ENCODE measurements at regions not wholly inside any gene's neighbourhood (a gene's known extent, or its start where the extent isn't known, plus 50 kb on each side); places are given as distances from the start of the nearest gene placed in this dataset.

DNA sequence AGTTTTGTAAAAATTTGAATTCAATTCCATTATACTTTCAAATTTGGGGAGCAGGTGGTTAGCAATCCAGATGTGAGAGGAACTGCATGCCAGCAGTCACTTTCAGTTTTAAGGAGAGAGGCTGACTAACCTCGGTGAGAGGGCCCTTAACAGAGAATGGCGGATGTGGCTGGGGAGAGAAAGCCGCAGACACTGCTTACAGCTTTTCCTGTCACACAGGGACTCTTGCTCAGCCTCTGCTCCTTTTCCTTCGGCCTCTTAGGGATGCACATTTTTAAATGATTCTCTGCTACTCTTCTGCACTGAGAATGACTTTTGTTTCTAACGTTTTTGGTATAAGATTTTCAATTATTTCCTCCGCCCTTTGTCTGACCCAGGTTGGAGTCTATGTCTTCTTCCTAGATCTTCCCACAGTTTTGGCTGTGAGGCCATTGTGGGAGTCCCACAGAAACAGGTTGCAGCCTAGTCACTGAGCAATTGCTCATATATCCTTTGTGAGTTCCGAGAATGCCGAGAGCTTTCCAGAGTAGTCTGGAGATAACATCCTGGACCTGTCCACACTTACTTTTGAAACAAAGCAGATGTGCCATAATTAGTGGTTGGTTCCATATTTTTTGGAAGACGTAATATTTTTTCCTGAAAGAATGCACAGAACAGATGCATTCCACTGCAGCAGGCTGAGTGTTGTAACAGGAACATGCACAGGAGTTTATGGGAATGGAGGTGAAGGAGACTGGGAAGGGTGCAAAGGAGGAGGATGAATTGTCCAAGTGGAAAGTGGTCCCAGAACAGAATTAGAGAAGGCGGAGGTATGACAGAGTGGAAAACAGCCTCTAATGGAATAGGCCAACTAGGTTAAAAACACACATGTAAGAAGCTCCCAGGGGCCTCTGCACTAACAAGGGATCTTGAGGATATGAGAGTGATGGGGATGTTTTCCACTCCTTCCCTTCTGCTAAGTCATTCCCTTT, 168.0 kb upstream of the ZNF32 start:
- FAIRE-seq, result no peak
- no peaks in the 10 kb centered on the region for H3K79me2 ChIP-seq (ENCODE audit: control insufficient read depth in 1 of 2, insufficient read depth in 2 of 2, low read length in 2 of 2)
- no peak for TF ChIP-seq CBX5 (IDR thresholded peaks at IDR 0.05; ENCODE audit: low read depth, low read length)
- TF ChIP-seq POLR2A (IDR thresholded peaks at IDR 0.05; ENCODE audit: control extremely low read depth in 1 of 2, low read depth in 2 of 2, low read length in 2 of 2), result no peak
- TF ChIP-seq SAP30 (IDR thresholded peaks at IDR 0.05; ENCODE audit: insufficient read depth, insufficient replicate concordance, low read length), result no peak
- TF ChIP-seq TBP (IDR thresholded peaks at IDR 0.05; ENCODE audit: low read depth, low read length), result no peak
- TF ChIP-seq SIX5 (IDR thresholded peaks at IDR 0.05; ENCODE audit: low read depth, low read length), result no peak
- TF ChIP-seq NANOG (IDR thresholded peaks at IDR 0.05; ENCODE audit: insufficient read depth, low read depth, low read length, poor library complexity, severe bottlenecking), result no peak
- no peak for TF ChIP-seq SP1 (IDR thresholded peaks at IDR 0.05; ENCODE audit: low read depth, low read length)
- no peak for TF ChIP-seq JUN (IDR thresholded peaks at IDR 0.05; ENCODE audit: low read depth, low read length)
- TF ChIP-seq KDM1A (IDR thresholded peaks at IDR 0.05; ENCODE audit: borderline replicate concordance, low read length), result no peak
- TF ChIP-seq BRCA1 (IDR thresholded peaks at IDR 0.05; ENCODE audit: low read depth, low read length), result no peak
- no peak for TF ChIP-seq CBX8 (IDR thresholded peaks at IDR 0.05; ENCODE audit: borderline replicate concordance, low read depth, low read length)
- no peak for TF ChIP-seq RBBP5 (IDR thresholded peaks at IDR 0.05; ENCODE audit: borderline replicate concordance, low read depth, low read length)
- TF ChIP-seq KDM5A (IDR thresholded peaks at IDR 0.05; ENCODE audit: low read length), result no peak
- no peak for TF ChIP-seq MAFK (IDR thresholded peaks at IDR 0.05; ENCODE audit: low read depth, low read length)

More for the DNA sequence above, 168.0 kb upstream of the ZNF32 start:
- no peaks in the 10 kb centered on the region; the same call in 1 of the 2 replicates for H3K23me2 ChIP-seq (ENCODE audit: low read depth, low read length)
- no peak overlapping the region for H3K14ac ChIP-seq (ENCODE audit: insufficient read length)
- H3K27me3 ChIP-seq (replicated peaks in 1 of 4; ENCODE audit: control insufficient read depth in 3 of 4, extremely low read depth in 1 of 4, insufficient read depth in 3 of 4, low read length in 3 of 4), result no peaks in the 10 kb centered on the region
- no peak overlapping the region for H3K4me2 ChIP-seq (ENCODE audit: insufficient read depth in 1 of 2, low read depth in 2 of 2, low read length in 2 of 2)
- H3K9me3 ChIP-seq (ENCODE audit: insufficient read depth in 2 of 2, low read depth in 1 of 2, low read length in 1 of 2), result no peaks in the 10 kb centered on the region
- DNase-seq (ENCODE audit: low read depth in 1 of 2, low spot score in 2 of 2), result no peak
- no peak overlapping the region for H3K4ac ChIP-seq (replicated peaks; ENCODE audit: insufficient read length, low read depth, low read length)
- no peak overlapping the region for H3K27ac ChIP-seq (ENCODE audit: low read depth, low read length)
- H3K18ac ChIP-seq (ENCODE audit: extremely low read depth, low read length), result no peak overlapping the region
- H2BK5ac ChIP-seq (ENCODE audit: low read depth, low read length), result no peak overlapping the region
- H3K23ac ChIP-seq (ENCODE audit: insufficient read length), result no peak overlapping the region
- H4K20me1 ChIP-seq (replicated peaks in 1 of 2; ENCODE audit: control insufficient read depth in 1 of 2, insufficient read depth in 2 of 2, low read length in 2 of 2), result no peaks in the 10 kb centered on the region
- H2BK12ac ChIP-seq (ENCODE audit: low read depth, low read length), result no peak overlapping the region
- H2BK20ac ChIP-seq (ENCODE audit: low read length), result no peak overlapping the region
- H3K9ac ChIP-seq (replicated peaks in 1 of 4; ENCODE audit: extremely low read depth in 1 of 4, low read depth in 3 of 4, low read length in 3 of 4), result no peak overlapping the region
- no peaks in the 10 kb centered on the region for H3K4me1 ChIP-seq (replicated peaks in 1 of 4; ENCODE audit: control insufficient read depth in 3 of 4, insufficient read depth in 4 of 4, low read length in 3 of 4)
- H3K56ac ChIP-seq (replicated peaks; ENCODE audit: insufficient read length, low read depth, low read length), result no peak overlapping the region
- no peak overlapping the region for H3K4me3 ChIP-seq (ENCODE audit: extremely low read depth in 1 of 4, insufficient read depth in 2 of 4, low read depth in 3 of 4, low read length in 4 of 4)
- WGBS, 2 experiments (ENCODE audit: extremely low coverage in 1 of 2, insufficient coverage in 1 of 2, insufficient read length in 1 of 2, insufficient replicate concordance in 2 of 2, low coverage in 1 of 2, low lambda C conversion rate in 2 of 2, missing lambda C conversion rate in 1 of 2), result 89% methylated on average over 10 of the region's 10 CpGs; no CpG with 5 or more reads in 1 of the 2 experiments
- H2BK120ac ChIP-seq (replicated peaks; ENCODE audit: low read depth, low read length), result no peak overlapping the region
- H2BK15ac ChIP-seq (ENCODE audit: low read length), result no peak overlapping the region
- no peaks in the 10 kb centered on the region for H3K36me3 ChIP-seq (ENCODE audit: control insufficient read depth in 2 of 4, insufficient read depth in 4 of 4, low read length in 3 of 4)
- ChIA-PET POLR2A (ENCODE audit: partially characterized antibody) (no interaction called here), CTCF (ENCODE audit: partially characterized antibody) (no interaction called here)
- H4K8ac ChIP-seq (ENCODE audit: extremely low read depth, insufficient read depth, low read length), result no peak overlapping the region
- no peak overlapping the region for H2AFZ ChIP-seq (ENCODE audit: low read length)
- H4K91ac ChIP-seq (replicated peaks; ENCODE audit: insufficient read length, low read length), result no peak overlapping the region
- no peak overlapping the region for H4K5ac ChIP-seq (ENCODE audit: insufficient read length, low read depth, low read length)
- H3K79me1 ChIP-seq (ENCODE audit: low read depth, low read length), result no peaks in the 10 kb centered on the region
- H2AK5ac ChIP-seq (ENCODE audit: low read depth, low read length), result no peak overlapping the region

Data from H1 (cell line).